CD4-positive, alpha-beta T cell (primary cell): ENCODE measurements at regions not wholly inside any gene's neighbourhood (a gene's known extent, or its start where the extent isn't known, plus 50 kb on each side); places are given as distances from the start of the nearest gene placed in this dataset.

ENCODE experiments used
- ATAC-seq: fragments of 200-7000 bp; cut with Tn5 transposase; one replicate; pipeline ENCODE4 v1.10.0; 2022; ENCODE audit warnings: mild to moderate bottlenecking; ENCODE audit not compliant: poor library complexity
- CTCF ChIA-PET: fragments of 350-600 bp; sonication (Branson Sonifier 250); formaldehyde crosslinking; loops from one replicate; lab custom pipeline; 2021; ENCODE audit warnings: antibody characterized with exemption, inconsistent platforms; lab: Charles Lee
- POLR2A ChIA-PET: fragments of 350-600 bp; sonication (Branson Sonifier 250); formaldehyde crosslinking; loops from one replicate; lab custom pipeline; 2021; ENCODE audit warnings: antibody characterized with exemption, inconsistent platforms; lab: Charles Lee
- DNase-seq, 14 experiments: peaks; one replicate each; pipeline ENCODE4 v3.0.0-alpha.2; 2013 to 2020; ENCODE audit warnings: mixed read lengths in 2 of 14
- H3K27ac ChIP-seq, 2 donors: one replicate each; pipeline versions ENCODE4 v1.5.1 to v1.7.0; 2013; ENCODE audit warnings: low read length in 2 of 2, low read depth in 1 of 2, mild to moderate bottlenecking in 1 of 2
- H3K27me3 ChIP-seq, 2 experiments: 1 replicate in 1 of 2; 2 replicates in 1 of 2; pipeline versions ENCODE4 v1.6.1 to v1.7.0; 2013; ENCODE audit warnings: low read length in 2 of 2, control low read depth in 1 of 2, mild to moderate bottlenecking in 1 of 2, moderate library complexity in 1 of 2; ENCODE audit not compliant: insufficient read depth in 2 of 2, control insufficient read depth in 1 of 2
- H3K36me3 ChIP-seq: one replicate; pipeline ENCODE4 v1.6.1; 2013; ENCODE audit warnings: low read length, control low read depth; ENCODE audit not compliant: insufficient read depth
- H3K4me1 ChIP-seq: one replicate; pipeline ENCODE4 v1.6.1; 2013; ENCODE audit warnings: low read length, control low read depth; ENCODE audit not compliant: insufficient read depth
- H3K4me3 ChIP-seq: one replicate; pipeline ENCODE4 v1.5.1; 2013; ENCODE audit warnings: mild to moderate bottlenecking, low read length, moderate library complexity
- H3K9me3 ChIP-seq, 2 experiments: 1 replicate in 1 of 2; 2 replicates in 1 of 2; pipeline versions ENCODE4 v1.6.1 to v1.7.0; 2013; ENCODE audit warnings: low read length in 2 of 2, mild to moderate bottlenecking in 2 of 2, control low read depth in 1 of 2, moderate library complexity in 1 of 2; ENCODE audit not compliant: control insufficient read depth in 1 of 2, insufficient read depth in 1 of 2
- H3K27ac Mint-ChIP-seq: one replicate; pipeline ENCODE4 v1.8.0; 2020; ENCODE audit warnings: mixed read lengths
- H3K27me3 Mint-ChIP-seq: one replicate; pipeline ENCODE4 v1.8.0; 2021; ENCODE audit warnings: mixed read lengths
- H3K36me3 Mint-ChIP-seq: one replicate; pipeline ENCODE4 v1.8.0; 2021; ENCODE audit warnings: low read depth, mixed read lengths
- H3K4me1 Mint-ChIP-seq: one replicate; pipeline ENCODE4 v1.8.0; 2021; ENCODE audit warnings: low read depth, mixed read lengths
- H3K4me3 Mint-ChIP-seq: one replicate; pipeline ENCODE4 v1.8.0; 2020; ENCODE audit warnings: mild to moderate bottlenecking, mixed read lengths
- H3K9me3 Mint-ChIP-seq: one replicate; pipeline ENCODE4 v1.8.0; 2020; ENCODE audit warnings: mixed read lengths
- intact Hi-C, 2 experiments: fragments of 100-400 bp; cut with DNase I in 1 of 2; cut with micrococcal nuclease in 1 of 2; formaldehyde crosslinking; loops; one replicate each; pipeline versions ENCODE4 v1.15.1 to v1.9.0; 2023 to 2025; cut with DNase I, micrococcal nuclease
- TF ChIP-seq, protein P1 (sequence below): fragments of 200-600 bp; IDR thresholded peaks from one replicate; pipeline ENCODE4 v1.8.0; 2022; ENCODE audit warnings: antibody characterized with exemption, mild to moderate bottlenecking

GRCh38 chr17:5822281-5823060, 238.2 kb upstream of the NLRP1 start:
- H3K4me1 Mint-ChIP-seq: no peaks in the 10 kb centered on the region

GRCh38 chr17:5823219-5823618, 238.9 kb upstream of the NLRP1 start:
- Mint-ChIP-seq H3K9me3 (no peaks in the 10 kb centered on the region), H3K4me1 (no peaks in the 10 kb centered on the region), H3K27me3 (peaks cover 35% of the 10 kb centered on the region), H3K36me3 (no peaks in the 10 kb centered on the region), H3K27ac (no peak overlapping the region), H3K4me3 (no peak overlapping the region)
- CTCF ChIA-PET: no interaction called here
- Histone ChIP-seq H3K4me1 (no peaks in the 10 kb centered on the region), H3K9me3 (no peaks in the 10 kb centered on the region), H3K36me3 (no peaks in the 10 kb centered on the region), H3K4me3 (no peak overlapping the region), H3K27ac (no peak overlapping the region), H3K27me3 (peaks cover 0 to 10% of the 10 kb centered on the region in 2 experiments)
- POLR2A ChIA-PET: no interaction called here
- no peak for DNase-seq
- intact Hi-C loops: no loop called here
- no peak for ATAC-seq
- TF ChIP-seq, protein P1, sequence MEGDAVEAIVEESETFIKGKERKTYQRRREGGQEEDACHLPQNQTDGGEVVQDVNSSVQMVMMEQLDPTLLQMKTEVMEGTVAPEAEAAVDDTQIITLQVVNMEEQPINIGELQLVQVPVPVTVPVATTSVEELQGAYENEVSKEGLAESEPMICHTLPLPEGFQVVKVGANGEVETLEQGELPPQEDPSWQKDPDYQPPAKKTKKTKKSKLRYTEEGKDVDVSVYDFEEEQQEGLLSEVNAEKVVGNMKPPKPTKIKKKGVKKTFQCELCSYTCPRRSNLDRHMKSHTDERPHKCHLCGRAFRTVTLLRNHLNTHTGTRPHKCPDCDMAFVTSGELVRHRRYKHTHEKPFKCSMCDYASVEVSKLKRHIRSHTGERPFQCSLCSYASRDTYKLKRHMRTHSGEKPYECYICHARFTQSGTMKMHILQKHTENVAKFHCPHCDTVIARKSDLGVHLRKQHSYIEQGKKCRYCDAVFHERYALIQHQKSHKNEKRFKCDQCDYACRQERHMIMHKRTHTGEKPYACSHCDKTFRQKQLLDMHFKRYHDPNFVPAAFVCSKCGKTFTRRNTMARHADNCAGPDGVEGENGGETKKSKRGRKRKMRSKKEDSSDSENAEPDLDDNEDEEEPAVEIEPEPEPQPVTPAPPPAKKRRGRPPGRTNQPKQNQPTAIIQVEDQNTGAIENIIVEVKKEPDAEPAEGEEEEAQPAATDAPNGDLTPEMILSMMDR: no peak

More at GRCh38 chr17:5822281-5823060, 238.2 kb upstream of the NLRP1 start:
- intact Hi-C loops: no loop called here
- H3K27ac Mint-ChIP-seq: no peak overlapping the region
- H3K27me3 ChIP-seq: peaks cover 2 to 10% of the 10 kb centered on the region in 2 experiments
- CTCF ChIA-PET: no interaction called here
- TF ChIP-seq, protein P1: no peak
- H3K36me3 ChIP-seq: no peaks in the 10 kb centered on the region
- H3K4me3 ChIP-seq: no peak overlapping the region
- H3K4me3 Mint-ChIP-seq: no peak overlapping the region
- no peaks in the 10 kb centered on the region for H3K4me1 ChIP-seq
- POLR2A ChIA-PET: no interaction called here
- H3K9me3 Mint-ChIP-seq: no peaks in the 10 kb centered on the region
- H3K27ac ChIP-seq: no peak overlapping the region
- no peak for DNase-seq
- ATAC-seq: no peak
- H3K9me3 ChIP-seq: no peaks in the 10 kb centered on the region
- peaks cover 36% of the 10 kb centered on the region for H3K27me3 Mint-ChIP-seq
- H3K36me3 Mint-ChIP-seq: no peaks in the 10 kb centered on the region

DNA sequence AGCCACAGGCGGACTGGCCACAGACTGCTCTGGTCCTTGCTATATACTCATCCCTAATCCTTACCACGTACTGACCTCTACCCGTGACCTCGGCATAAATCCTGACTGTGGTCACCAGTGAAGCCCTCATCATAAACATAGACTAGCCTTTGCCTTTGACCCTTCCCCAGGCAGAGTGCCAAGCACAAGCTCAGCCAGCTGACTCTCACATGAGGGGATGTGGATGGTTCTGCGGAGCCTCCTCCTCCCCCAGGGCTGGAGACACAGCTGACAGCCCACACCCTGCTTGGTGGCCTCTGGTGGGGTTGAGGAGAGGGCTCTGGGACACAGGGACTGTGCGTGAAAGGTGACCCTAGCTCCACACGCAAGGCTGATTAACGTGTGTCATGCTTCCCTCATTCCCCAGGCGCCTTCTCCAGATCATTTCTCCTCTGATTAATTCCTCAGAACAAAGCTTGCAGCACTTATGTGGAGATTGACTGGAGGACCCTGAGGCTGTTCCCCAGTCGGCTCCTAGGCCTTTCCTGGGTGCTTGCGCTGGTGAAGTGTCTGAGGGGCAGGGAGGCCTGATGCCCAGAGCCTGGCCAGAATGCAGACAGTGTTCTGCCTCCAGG, 241.5 kb upstream of the NLRP1 start:
- Histone ChIP-seq H3K27ac (no peak overlapping the region), H3K4me1 (no peaks in the 10 kb centered on the region), H3K9me3 (no peaks in the 10 kb centered on the region), H3K4me3 (no peak overlapping the region), H3K27me3 (peaks cover 5 to 10% of the 10 kb centered on the region in 2 experiments), H3K36me3 (no peaks in the 10 kb centered on the region)
- H3K27ac Mint-ChIP-seq: no peak overlapping the region
- ChIA-PET CTCF (no interaction called here), POLR2A (no interaction called here)
- DNase-seq (no peak), ATAC-seq (no peak)
- H3K9me3 Mint-ChIP-seq: no peaks in the 10 kb centered on the region
- peaks cover 28% of the 10 kb centered on the region for H3K27me3 Mint-ChIP-seq
- no peaks in the 10 kb centered on the region for H3K36me3 Mint-ChIP-seq
- no peak overlapping the region for H3K4me3 Mint-ChIP-seq
- intact Hi-C loops: no loop called here
- TF ChIP-seq, protein P1: no peak
- no peaks in the 10 kb centered on the region for H3K4me1 Mint-ChIP-seq
